ENCODE measurements at regions not wholly inside any gene's neighbourhood (a gene's known extent, or its start where the extent isn't known, plus 50 kb on each side); places are given as distances from the start of the nearest gene placed in this dataset.

DNA sequence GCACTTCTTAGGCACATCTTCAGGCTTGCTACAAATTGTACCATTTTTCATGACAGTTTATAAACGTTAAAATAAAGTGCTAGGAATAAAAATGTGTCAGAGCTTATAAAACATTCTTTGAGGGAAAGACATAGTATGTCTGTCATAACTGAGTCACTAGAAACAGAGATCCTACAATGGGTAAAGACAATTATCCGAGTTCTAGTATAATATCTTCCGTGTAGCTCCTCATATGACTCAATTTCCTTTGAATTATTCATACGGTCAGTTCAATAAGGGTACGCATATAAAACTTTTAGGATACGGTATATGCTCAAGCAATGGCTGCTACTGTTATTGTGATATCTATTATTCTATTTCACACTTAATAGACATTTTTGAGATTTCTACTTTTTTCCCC, 349.1 kb downstream of the PCDH10 start:
- no peak for TF ChIP-seq CTCF (IDR thresholded peaks at IDR 0.05)

GRCh38 chr4:133493776-133494175, 344.7 kb downstream of the PCDH10 start:
- no peak for TF ChIP-seq CTCF (IDR thresholded peaks at IDR 0.05)

DNA sequence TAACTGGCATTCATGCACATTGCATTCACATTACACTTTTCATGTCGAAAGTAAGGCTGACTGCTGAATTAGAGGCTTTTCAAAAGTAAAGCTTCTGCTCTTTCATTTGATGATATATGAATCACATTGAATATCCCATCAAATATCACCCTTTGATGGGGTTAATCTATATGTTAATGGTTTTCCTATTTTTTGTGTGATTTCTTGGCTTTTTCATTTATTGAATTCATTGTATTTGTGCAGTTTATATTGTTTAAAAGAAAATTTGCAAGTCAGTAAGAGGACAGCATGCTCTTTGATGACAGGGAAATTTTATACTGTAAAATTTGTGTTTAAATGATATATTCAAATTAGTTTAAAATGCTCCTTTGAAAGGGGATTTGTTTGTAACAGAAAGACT, 344.1 kb downstream of the PCDH10 start:
- TF ChIP-seq CTCF (IDR thresholded peaks at IDR 0.05) = no peak

DNA sequence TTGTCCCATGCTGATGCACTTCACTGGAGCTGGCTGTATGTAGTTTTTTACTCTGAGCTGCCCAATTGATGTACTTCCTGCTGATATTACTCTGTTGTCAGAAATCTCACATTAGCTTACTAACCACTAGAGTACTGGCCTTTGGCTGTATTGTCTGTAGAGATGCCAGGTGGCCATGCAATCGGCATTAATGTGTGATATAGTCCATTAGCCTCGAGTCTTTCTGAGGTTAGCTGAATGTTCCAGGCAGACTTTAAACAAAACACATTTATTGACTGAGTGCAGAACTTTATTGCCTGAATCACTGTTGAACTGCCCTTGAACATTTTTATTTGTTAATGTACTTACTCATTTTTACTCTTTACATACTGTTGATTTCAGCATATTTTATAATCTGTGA, 335.2 kb downstream of the PCDH10 start:
- TF ChIP-seq CTCF (IDR thresholded peaks at IDR 0.05) = no peak

- TF ChIP-seq CTCF (IDR thresholded peaks at IDR 0.05) = peak; percentile 62
Observed at GRCh38 chr4:133483600-133484246, 334.6 kb downstream of the PCDH10 start.

DNA sequence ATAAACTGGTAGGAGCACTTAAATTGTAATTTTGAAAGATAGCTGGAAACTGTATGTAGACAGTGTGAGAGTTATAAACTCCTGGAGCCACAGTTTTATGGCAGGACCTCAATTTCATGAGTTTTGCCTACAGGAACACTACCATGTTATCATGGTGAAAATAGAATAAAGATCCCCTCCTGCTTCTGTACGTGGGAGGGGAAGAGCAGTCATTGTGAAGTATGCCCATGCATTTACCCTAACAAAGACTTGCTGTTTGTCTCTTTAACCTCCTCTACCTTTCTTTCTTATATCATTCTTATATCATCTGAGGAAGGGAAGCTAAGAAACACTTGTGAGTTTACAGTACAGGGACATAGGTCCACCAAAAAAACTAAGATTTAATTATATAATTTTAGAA, 327.0 kb downstream of the PCDH10 start:
- no peak for TF ChIP-seq CTCF (IDR thresholded peaks at IDR 0.05)

DNA sequence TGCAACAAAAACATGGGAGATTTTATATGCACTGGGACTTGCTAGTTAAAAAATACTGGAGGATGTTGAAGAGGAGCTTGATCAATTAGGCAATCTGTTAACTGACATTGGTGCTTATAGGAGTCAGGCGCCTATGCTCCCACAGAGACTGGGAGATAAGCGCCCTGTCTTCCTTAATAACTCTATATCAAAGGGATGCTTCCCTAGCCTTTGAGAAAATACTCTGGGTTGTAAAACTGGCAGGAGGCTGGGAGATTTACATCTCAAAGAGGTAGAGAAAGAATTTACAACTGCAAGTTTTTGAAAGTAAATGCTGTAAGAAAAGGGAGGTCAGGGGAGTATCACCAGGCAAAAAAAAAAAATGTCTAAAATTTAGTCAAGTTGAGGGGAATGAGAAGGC, 325.4 kb downstream of the PCDH10 start:
- no peak for TF ChIP-seq CTCF (IDR thresholded peaks at IDR 0.05)

DNA sequence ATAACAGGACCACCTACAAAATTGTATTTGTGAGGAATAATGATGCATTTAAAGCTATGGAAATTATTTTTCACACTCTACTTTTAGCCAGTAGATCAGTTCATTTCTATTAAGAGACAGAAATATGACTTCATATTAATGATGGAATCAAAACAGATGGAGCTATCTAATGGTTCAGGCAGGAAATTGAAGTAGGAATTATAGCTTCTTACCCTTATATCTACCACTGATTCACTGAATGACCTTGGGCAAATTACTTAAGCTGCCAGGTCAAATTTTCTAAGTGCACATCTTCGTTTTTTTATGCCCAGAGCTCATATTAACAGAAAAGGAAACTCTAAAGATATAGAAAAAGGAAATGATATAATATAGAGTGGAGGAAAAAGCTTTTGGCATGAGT, 323.1 kb downstream of the PCDH10 start:
- no peak for TF ChIP-seq CTCF (IDR thresholded peaks at IDR 0.05)
